ENCODE measurements at regions not wholly inside any gene's neighbourhood (a gene's known extent, or its start where the extent isn't known, plus 50 kb on each side); places are given as distances from the start of the nearest gene placed in this dataset.

DNA sequence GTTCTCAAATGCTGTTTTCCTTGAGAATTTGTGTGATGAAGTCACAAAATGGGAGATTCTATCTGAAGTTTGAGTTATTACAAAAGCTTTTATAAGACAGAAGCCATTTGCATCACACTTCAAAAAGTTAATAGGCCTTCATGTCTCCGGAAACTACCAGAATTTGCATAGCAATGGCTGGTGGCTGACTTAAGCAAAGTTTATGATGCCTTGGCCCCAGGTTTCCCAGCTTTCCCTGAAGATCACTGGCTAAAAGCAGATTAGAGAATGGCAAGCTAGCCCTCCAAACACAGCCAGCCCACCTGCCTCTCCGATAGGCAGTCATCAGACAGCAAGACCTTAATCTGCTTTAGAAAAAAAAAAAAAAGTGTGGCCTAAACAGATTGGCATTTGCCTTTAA, 197.8 kb downstream of the HS3ST1 start:
- TF ChIP-seq, protein P1, sequence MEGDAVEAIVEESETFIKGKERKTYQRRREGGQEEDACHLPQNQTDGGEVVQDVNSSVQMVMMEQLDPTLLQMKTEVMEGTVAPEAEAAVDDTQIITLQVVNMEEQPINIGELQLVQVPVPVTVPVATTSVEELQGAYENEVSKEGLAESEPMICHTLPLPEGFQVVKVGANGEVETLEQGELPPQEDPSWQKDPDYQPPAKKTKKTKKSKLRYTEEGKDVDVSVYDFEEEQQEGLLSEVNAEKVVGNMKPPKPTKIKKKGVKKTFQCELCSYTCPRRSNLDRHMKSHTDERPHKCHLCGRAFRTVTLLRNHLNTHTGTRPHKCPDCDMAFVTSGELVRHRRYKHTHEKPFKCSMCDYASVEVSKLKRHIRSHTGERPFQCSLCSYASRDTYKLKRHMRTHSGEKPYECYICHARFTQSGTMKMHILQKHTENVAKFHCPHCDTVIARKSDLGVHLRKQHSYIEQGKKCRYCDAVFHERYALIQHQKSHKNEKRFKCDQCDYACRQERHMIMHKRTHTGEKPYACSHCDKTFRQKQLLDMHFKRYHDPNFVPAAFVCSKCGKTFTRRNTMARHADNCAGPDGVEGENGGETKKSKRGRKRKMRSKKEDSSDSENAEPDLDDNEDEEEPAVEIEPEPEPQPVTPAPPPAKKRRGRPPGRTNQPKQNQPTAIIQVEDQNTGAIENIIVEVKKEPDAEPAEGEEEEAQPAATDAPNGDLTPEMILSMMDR (IDR thresholded peaks at IDR 0.05), result no peak
- H3K4me3 Mint-ChIP-seq, result no peak overlapping the region

DNA sequence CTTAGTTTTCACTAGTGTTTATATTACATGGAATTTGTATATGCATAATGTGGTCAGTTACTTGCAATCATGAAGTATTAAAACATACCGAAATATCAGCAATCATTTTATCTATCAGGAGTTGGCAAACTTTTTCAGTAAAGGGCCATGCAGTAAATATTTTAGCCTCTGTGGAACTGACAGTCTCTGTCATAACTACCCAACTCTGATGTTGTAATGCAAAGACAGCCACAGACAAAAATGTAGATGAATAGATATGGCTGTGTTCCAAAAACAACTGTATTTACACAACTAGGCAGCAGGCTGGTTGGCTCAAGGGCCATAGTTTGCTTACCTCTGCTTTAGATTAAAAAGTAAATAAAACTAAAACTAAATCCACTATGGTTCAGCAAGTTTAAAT, 200.2 kb downstream of the HS3ST1 start:
- H3K27me3 Mint-ChIP-seq (ENCODE audit: low read depth in 2 of 2), result no peaks in the 10 kb centered on the region
- H3K9me3 Mint-ChIP-seq, result peaks cover 3% of the 10 kb centered on the region in 2 donors
- ATAC-seq (no peak), DNase-seq (no peak)
- TF ChIP-seq, protein P1 (IDR thresholded peaks at IDR 0.05), result no peak
- Histone ChIP-seq H3K36me3 (ENCODE audit: control insufficient read depth, insufficient read depth, low read length) (no peaks in the 10 kb centered on the region), H3K9me3 (ENCODE audit: control insufficient read depth, insufficient read depth, low read length) (no peaks in the 10 kb centered on the region), H3K27ac (ENCODE audit: low read length) (no peak overlapping the region), H3K27me3 (ENCODE audit: control insufficient read depth, insufficient read depth, low read length) (no peaks in the 10 kb centered on the region), H3K4me1 (ENCODE audit: control insufficient read depth, insufficient read depth, low read length) (no peaks in the 10 kb centered on the region), H3K4me3 (ENCODE audit: low read length) (no peak overlapping the region)
- H3K4me3 Mint-ChIP-seq, result no peak overlapping the region
- no CpG with 5 or more reads among the region's 1 CpG for WGBS (ENCODE audit: insufficient coverage)
- intact Hi-C loops (cut with micrococcal nuclease), result no loop called here
- H3K36me3 Mint-ChIP-seq, result no peaks in the 10 kb centered on the region
- no peak overlapping the region for H3K27ac Mint-ChIP-seq
- H3K4me1 Mint-ChIP-seq, result no peaks in the 10 kb centered on the region

More for the DNA sequence above, 197.8 kb downstream of the HS3ST1 start:
- Mint-ChIP-seq H3K27me3 (ENCODE audit: low read depth in 2 of 2) (no peaks in the 10 kb centered on the region), H3K9me3 (peaks cover 0 to 2% of the 10 kb centered on the region in 2 donors), H3K27ac (no peak overlapping the region), H3K4me1 (no peaks in the 10 kb centered on the region), H3K36me3 (no peaks in the 10 kb centered on the region)
- WGBS (ENCODE audit: insufficient coverage), result 90% methylated on average over 2 of the region's 2 CpGs
- H3K4me1 ChIP-seq (ENCODE audit: control insufficient read depth, insufficient read depth, low read length), result no peaks in the 10 kb centered on the region
- no peaks in the 10 kb centered on the region for H3K36me3 ChIP-seq (ENCODE audit: control insufficient read depth, insufficient read depth, low read length)
- no peak overlapping the region for H3K4me3 ChIP-seq (ENCODE audit: low read length)
- no peaks in the 10 kb centered on the region for H3K27me3 ChIP-seq (ENCODE audit: control insufficient read depth, insufficient read depth, low read length)
- intact Hi-C loops (cut with micrococcal nuclease), result no loop called here
- no peak for DNase-seq
- H3K27ac ChIP-seq (ENCODE audit: low read length), result no peak overlapping the region
- H3K9me3 ChIP-seq (ENCODE audit: control insufficient read depth, insufficient read depth, low read length), result no peaks in the 10 kb centered on the region
- ATAC-seq, result no peak

DNA sequence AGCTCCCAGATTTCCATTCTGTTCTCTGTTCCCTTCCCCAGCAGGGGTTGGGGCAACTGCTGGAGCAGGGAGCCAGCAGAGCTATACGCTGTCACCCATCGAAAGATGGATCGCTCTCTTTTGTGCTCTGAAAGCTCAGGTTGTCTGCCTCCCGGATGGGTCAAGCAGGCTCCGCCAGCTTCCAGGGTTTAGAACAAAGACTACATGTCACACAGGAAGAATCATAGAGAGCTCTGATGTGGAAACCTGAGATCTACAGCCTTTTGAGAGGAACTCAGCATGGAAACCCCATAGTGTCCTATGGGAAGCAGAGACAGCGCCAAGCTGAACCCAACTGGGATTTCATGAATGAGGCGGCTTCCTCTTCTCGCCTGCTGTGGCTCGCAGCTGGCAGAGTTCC, 205.4 kb downstream of the HS3ST1 start:
- Histone ChIP-seq H3K9me3 (ENCODE audit: control insufficient read depth, insufficient read depth, low read length) (no peaks in the 10 kb centered on the region), H3K4me3 (ENCODE audit: low read length) (no peak overlapping the region), H3K4me1 (ENCODE audit: control insufficient read depth, insufficient read depth, low read length) (no peaks in the 10 kb centered on the region), H3K36me3 (ENCODE audit: control insufficient read depth, insufficient read depth, low read length) (no peaks in the 10 kb centered on the region), H3K27ac (ENCODE audit: low read length) (no peak overlapping the region), H3K27me3 (ENCODE audit: control insufficient read depth, insufficient read depth, low read length) (no peaks in the 10 kb centered on the region)
- Mint-ChIP-seq H3K36me3 (no peaks in the 10 kb centered on the region), H3K27ac (no peak overlapping the region), H3K27me3 (ENCODE audit: low read depth in 2 of 2) (no peaks in the 10 kb centered on the region), H3K4me1 (no peaks in the 10 kb centered on the region), H3K4me3 (no peak overlapping the region), H3K9me3 (peaks cover 3% of the 10 kb centered on the region in 2 donors)
- no peak for ATAC-seq
- intact Hi-C loops (cut with micrococcal nuclease), result no loop called here
- TF ChIP-seq, protein P1 (IDR thresholded peaks at IDR 0.05), result no peak
- 94% methylated on average over 9 of the region's 9 CpGs for WGBS (ENCODE audit: insufficient coverage)
- no peak for DNase-seq

DNA sequence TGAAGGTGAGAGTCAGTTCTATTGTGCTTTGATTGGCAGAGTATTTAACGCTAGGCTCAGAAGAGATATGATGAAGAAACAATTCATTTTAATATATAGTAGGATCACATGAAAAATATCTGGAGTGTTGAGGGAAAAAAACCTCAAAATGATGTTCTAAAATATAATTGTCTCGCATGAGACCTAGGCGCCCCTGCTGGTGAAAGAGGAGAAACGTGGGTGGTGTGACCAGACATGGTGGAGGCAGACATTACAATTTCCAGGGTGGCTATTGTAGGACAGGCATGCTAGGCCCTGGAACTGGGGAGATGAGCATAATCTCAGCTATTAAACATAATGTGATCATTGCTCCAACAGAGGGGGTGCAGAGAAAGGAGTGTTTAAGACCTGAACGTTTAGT, 210.0 kb downstream of the HS3ST1 start:
- no peak overlapping the region for H3K27ac Mint-ChIP-seq
- no peaks in the 10 kb centered on the region for H3K36me3 ChIP-seq (ENCODE audit: control insufficient read depth, insufficient read depth, low read length)
- DNase-seq, result no peak
- intact Hi-C loops (cut with micrococcal nuclease), result no loop called here
- TF ChIP-seq, protein P1 (IDR thresholded peaks at IDR 0.05), result no peak
- no peak overlapping the region for H3K4me3 Mint-ChIP-seq
- H3K9me3 Mint-ChIP-seq, result no peaks in the 10 kb centered on the region
- no peak overlapping the region for H3K27ac ChIP-seq (ENCODE audit: low read length)
- H3K4me3 ChIP-seq (ENCODE audit: low read length), result no peak overlapping the region
- H3K36me3 Mint-ChIP-seq, result no peaks in the 10 kb centered on the region
- H3K9me3 ChIP-seq (ENCODE audit: control insufficient read depth, insufficient read depth, low read length), result no peaks in the 10 kb centered on the region
- H3K27me3 ChIP-seq (ENCODE audit: control insufficient read depth, insufficient read depth, low read length), result no peaks in the 10 kb centered on the region
- H3K4me1 ChIP-seq (ENCODE audit: control insufficient read depth, insufficient read depth, low read length), result no peaks in the 10 kb centered on the region
- H3K27me3 Mint-ChIP-seq (ENCODE audit: low read depth in 2 of 2), result no peaks in the 10 kb centered on the region
- no peaks in the 10 kb centered on the region for H3K4me1 Mint-ChIP-seq
- WGBS (ENCODE audit: insufficient coverage), result 92% methylated on average over 4 of the region's 5 CpGs
- no peak for ATAC-seq
